ENCODE measurements at regions not wholly inside any gene's neighbourhood (a gene's known extent, or its start where the extent isn't known, plus 50 kb on each side); places are given as distances from the start of the nearest gene placed in this dataset.

- TF ChIP-seq CTCF (IDR thresholded peaks at IDR 0.05), result no peak
- TF ChIP-seq POLR2A (IDR thresholded peaks at IDR 0.05), result no peak
These were observed 276.7 kb upstream of the KIF2A start for GRCh38 chr5:62029303-62029702.
